SK-N-SH (cell line): ENCODE measurements at regions not wholly inside any gene's neighbourhood (a gene's known extent, or its start where the extent isn't known, plus 50 kb on each side); places are given as distances from the start of the nearest gene placed in this dataset.

ENCODE experiments used
- CTCF ChIA-PET: fragments of 300-600, 350-600 bp; formaldehyde crosslinking; extraction: SDS; loops from one replicate; lab custom pipeline; 2021; lab: Yijun Ruan, JAX
- POLR2A ChIA-PET: fragments of 350-600 bp; sonication (Branson Sonifier 250); formaldehyde crosslinking; extraction: SDS; loops from one replicate; lab custom pipeline; 2020; ENCODE audit warnings: antibody characterized with exemption, inconsistent platforms; lab: Yijun Ruan, JAX
- DNase-seq: peaks from one replicate; pipeline ENCODE4 v3.0.0; 2012
- H2AFZ ChIP-seq: fragments of 200-600 bp; sonication (generic); 2 replicates; pipeline ENCODE4 v1.8.1; 2016; ENCODE audit warnings: antibody characterized with exemption, mild to moderate bottlenecking, low read depth
- H3F3A ChIP-seq: fragments of 200-600 bp; sonication (generic); replicated peaks from 2 replicates; pipeline ENCODE3; 2016; ENCODE audit warnings: antibody characterized with exemption, mild to moderate bottlenecking; ENCODE audit not compliant: insufficient read depth
- H3K27ac ChIP-seq, 2 experiments: fragments of 200-500 bp in 1 of 2; fragments of 200-600 bp in 1 of 2; sonication (Bioruptor generic) in 1 of 2; sonication (generic), shearing (Covaris generic) in 1 of 2; 2 replicates each; pipeline versions ENCODE4 v1.5.1 to v1.6.1; 2014 to 2016; ENCODE audit warnings: low read depth in 2 of 2, inconsistent platforms in 1 of 2, low read length in 1 of 2, mild to moderate bottlenecking in 1 of 2, mixed read lengths in 1 of 2
- H3K27me3 ChIP-seq: fragments of 200-600 bp; sonication (generic), shearing (Covaris generic); 2 replicates; pipeline ENCODE4 v1.6.1; 2016; ENCODE audit warnings: mixed run types; ENCODE audit not compliant: insufficient read depth
- H3K36me3 ChIP-seq, 2 experiments: fragments of 200-500 bp in 1 of 2; fragments of 200-600 bp in 1 of 2; sonication (Bioruptor generic) in 1 of 2; sonication (generic) in 1 of 2; replicated peaks in 1 of 2; 2 replicates each; pipeline versions ENCODE3 to v1.5.1; 2014 to 2016; ENCODE audit warnings: low read length in 1 of 2, mild to moderate bottlenecking in 1 of 2; ENCODE audit not compliant: insufficient read depth in 2 of 2, control insufficient read depth in 1 of 2
- H3K4me1 ChIP-seq, 2 experiments: fragments of 200-500 bp in 1 of 2; fragments of 200-600 bp in 1 of 2; sonication (Bioruptor generic) in 1 of 2; sonication (generic), shearing (Covaris generic) in 1 of 2; 2 replicates each; pipeline versions ENCODE4 v1.5.1 to v1.6.1; 2014 to 2016; ENCODE audit warnings: low read depth in 1 of 2, low read length in 1 of 2, mixed run types in 1 of 2; ENCODE audit not compliant: insufficient read depth in 2 of 2, control insufficient read depth in 1 of 2
- H3K4me2 ChIP-seq: fragments of 200-600 bp; sonication (generic), shearing (Covaris generic); 2 replicates; pipeline ENCODE4 v1.6.1; 2017; ENCODE audit warnings: mixed run types
- H3K4me3 ChIP-seq, 2 experiments: fragments of 200-500 bp in 1 of 2; fragments of 200-600 bp in 1 of 2; sonication (Bioruptor generic) in 1 of 2; sonication (generic), shearing (Covaris generic) in 1 of 2; 2 replicates each; pipeline versions ENCODE4 v1.5.1 to v1.8.1; 2014 to 2016; ENCODE audit warnings: low read depth in 2 of 2, inconsistent platforms in 1 of 2, low read length in 1 of 2, mild to moderate bottlenecking in 1 of 2, mixed read lengths in 1 of 2, moderate library complexity in 1 of 2
- H3K79me2 ChIP-seq: fragments of 200-600 bp; sonication (generic); 2 replicates; pipeline ENCODE4 v1.8.1; 2017; ENCODE audit warnings: mild to moderate bottlenecking; ENCODE audit not compliant: insufficient read depth
- H3K9ac ChIP-seq: fragments of 200-600 bp; sonication (generic); 2 replicates; pipeline ENCODE4 v1.6.1; 2017; ENCODE audit warnings: mixed run types
- H3K9me2 ChIP-seq: fragments of 200-600 bp; sonication (generic); 2 replicates; pipeline ENCODE4 v1.6.1; 2017; ENCODE audit warnings: mixed run types
- H3K9me3 ChIP-seq: fragments of 200-600 bp; sonication (generic); 2 replicates; pipeline ENCODE4 v1.6.1; 2017; ENCODE audit warnings: mixed run types, mild to moderate bottlenecking, moderate library complexity
- H4K20me1 ChIP-seq: fragments of 200-600 bp; sonication (generic); 2 replicates; pipeline ENCODE4 v1.6.1; 2017; ENCODE audit warnings: mild to moderate bottlenecking, mixed run types; ENCODE audit not compliant: insufficient read depth
- CHD2 ChIP-seq: fragments of 150-350 bp; IDR thresholded peaks from 2 replicates; pipeline ENCODE4 v1.6.1; 2018; ENCODE audit warnings: low read length; ENCODE audit not compliant: partially characterized antibody
- EP300 ChIP-seq, 2 experiments: IDR thresholded peaks; 2 replicates each; pipeline versions ENCODE4 v1.4.0 to v1.6.1; 2012; ENCODE audit warnings: borderline replicate concordance in 1 of 2, low read depth in 1 of 2, low read length in 1 of 2
- FOXJ3 ChIP-seq: sonication (generic); formaldehyde crosslinking; IDR thresholded peaks from 2 replicates; pipeline ENCODE4 v1.5.1; 2020; ENCODE audit warnings: mild to moderate bottlenecking, missing genetic modification reagents
- GATA2 ChIP-seq: sonication (generic); formaldehyde crosslinking; IDR thresholded peaks from 2 replicates; pipeline ENCODE4 v1.5.0; 2020; ENCODE audit warnings: mild to moderate bottlenecking, missing genetic modification reagents
- MXI1 ChIP-seq: IDR thresholded peaks from 2 replicates; pipeline ENCODE4 v1.6.1; 2012; ENCODE audit warnings: mild to moderate bottlenecking, low read depth, low read length, improper control_type of control experiment
- NFIC ChIP-seq: IDR thresholded peaks from 2 replicates; pipeline ENCODE4 v1.4.0; 2012; ENCODE audit warnings: borderline replicate concordance
- NRF1 ChIP-seq: IDR thresholded peaks from 2 replicates; pipeline ENCODE4 v1.6.1; 2012; ENCODE audit warnings: low read depth, mild to moderate bottlenecking, low read length
- PBX3 ChIP-seq: IDR thresholded peaks from 2 replicates; pipeline ENCODE4; 2012
- RAD21 ChIP-seq: IDR thresholded peaks from 2 replicates; pipeline ENCODE4 v1.6.1; 2012; ENCODE audit warnings: mild to moderate bottlenecking, low read length
- RCOR1 ChIP-seq: fragments of 150-350 bp; IDR thresholded peaks from 2 replicates; pipeline ENCODE4 v1.6.1; 2017; ENCODE audit warnings: antibody characterized with exemption, low read length
- REST ChIP-seq: IDR thresholded peaks from 2 replicates; pipeline ENCODE4 v1.6.1; 2012; ENCODE audit warnings: mild to moderate bottlenecking, low read depth, low read length, moderate library complexity
- RFX5 ChIP-seq: IDR thresholded peaks from 2 replicates; pipeline ENCODE4 v1.6.1; 2012; ENCODE audit warnings: mild to moderate bottlenecking, improper control_type of control experiment, low read length
- SIN3A ChIP-seq: IDR thresholded peaks from 2 replicates; pipeline ENCODE4 v1.6.1; 2012; ENCODE audit warnings: low read depth, mild to moderate bottlenecking, low read length, moderate library complexity, borderline replicate concordance
- SMC3 ChIP-seq: IDR thresholded peaks from 2 replicates; pipeline ENCODE4 v1.6.1; 2012; ENCODE audit warnings: low read depth, low read length, improper control_type of control experiment
- TCF12 ChIP-seq: IDR thresholded peaks from 2 replicates; pipeline ENCODE4 v1.4.0; 2012
- TEAD4 ChIP-seq: IDR thresholded peaks from 2 replicates; pipeline ENCODE4 v1.4.0; 2012; ENCODE audit warnings: mild to moderate bottlenecking, borderline replicate concordance; ENCODE audit not compliant: insufficient read depth
- YY1 ChIP-seq: IDR thresholded peaks from 2 replicates; pipeline ENCODE4 v1.4.0; 2012; ENCODE audit warnings: low read depth, mild to moderate bottlenecking
- WGBS: methylation state at CpG from one replicate; pipeline ENCODE4 v1.1.6; 2017; ENCODE audit warnings: low lambda C conversion rate; 5-methylcytosine and 5-hydroxymethylcytosine counted together
- TF ChIP-seq, protein P1 (sequence below): IDR thresholded peaks from 2 replicates; pipeline ENCODE4 v1.4.0; 2012; ENCODE audit warnings: low read depth, borderline replicate concordance
- TF ChIP-seq, protein P2 (sequence below): fragments of 200-600 bp; sonication (generic); IDR thresholded peaks from 2 replicates; pipeline ENCODE4 v1.6.1; 2017; ENCODE audit warnings: antibody characterized with exemption, mild to moderate bottlenecking, moderate library complexity
- TF ChIP-seq, protein P3 (sequence below): fragments of 150-350 bp; IDR thresholded peaks from 2 replicates; pipeline ENCODE4 v1.6.1; 2016; ENCODE audit warnings: mild to moderate bottlenecking, low read depth, low read length
- TF ChIP-seq, protein P4 (sequence below): fragments of 150-350 bp; IDR thresholded peaks from 2 replicates; pipeline ENCODE4 v1.6.1; 2017; ENCODE audit warnings: antibody characterized with exemption, low read length, low read depth, borderline replicate concordance

- ChIA-PET POLR2A (no interaction called here), CTCF (interaction anchor here (0.6 to 8.4 kb wide), 38 partner anchors 8 to 540 kb away, joined by 3 to 181 read pairs (median 4); no protein-coding TSS in a partner anchor)
- Histone ChIP-seq H3K4me1 (peaks cover 0 to 14% of the 10 kb centered on the region in 2 experiments; a peak in 2 of 4 replicates), H3K27ac (no peak overlapping the region), H2AFZ (no peak overlapping the region), H3F3A (no peaks in the 10 kb centered on the region), H4K20me1 (no peaks in the 10 kb centered on the region), H3K4me3 (peak overlapping the region in 1 of 2 experiments; percentile 16; a peak in 2 of 4 replicates), H3K4me2 (no peak overlapping the region), H3K9ac (no peak overlapping the region), H3K9me3 (no peaks in the 10 kb centered on the region), H3K9me2 (no peaks in the 10 kb centered on the region), H3K36me3 (no peaks in the 10 kb centered on the region), H3K79me2 (no peaks in the 10 kb centered on the region), H3K27me3 (no peaks in the 10 kb centered on the region)
- WGBS = 72% methylated on average over 5 of the region's 8 CpGs
- peak; percentile 77 for DNase-seq
- TF ChIP-seq, protein P1, sequence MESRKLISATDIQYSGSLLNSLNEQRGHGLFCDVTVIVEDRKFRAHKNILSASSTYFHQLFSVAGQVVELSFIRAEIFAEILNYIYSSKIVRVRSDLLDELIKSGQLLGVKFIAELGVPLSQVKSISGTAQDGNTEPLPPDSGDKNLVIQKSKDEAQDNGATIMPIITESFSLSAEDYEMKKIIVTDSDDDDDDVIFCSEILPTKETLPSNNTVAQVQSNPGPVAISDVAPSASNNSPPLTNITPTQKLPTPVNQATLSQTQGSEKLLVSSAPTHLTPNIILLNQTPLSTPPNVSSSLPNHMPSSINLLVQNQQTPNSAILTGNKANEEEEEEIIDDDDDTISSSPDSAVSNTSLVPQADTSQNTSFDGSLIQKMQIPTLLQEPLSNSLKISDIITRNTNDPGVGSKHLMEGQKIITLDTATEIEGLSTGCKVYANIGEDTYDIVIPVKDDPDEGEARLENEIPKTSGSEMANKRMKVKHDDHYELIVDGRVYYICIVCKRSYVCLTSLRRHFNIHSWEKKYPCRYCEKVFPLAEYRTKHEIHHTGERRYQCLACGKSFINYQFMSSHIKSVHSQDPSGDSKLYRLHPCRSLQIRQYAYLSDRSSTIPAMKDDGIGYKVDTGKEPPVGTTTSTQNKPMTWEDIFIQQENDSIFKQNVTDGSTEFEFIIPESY = no peak
- TF ChIP-seq PBX3 (no peak), SMC3 (peak; percentile 99), RCOR1 (peak; percentile 57; the same call in 1 of the 2 replicates), TCF12 (no peak), SIN3A (no peak), NRF1 (no peak), GATA2 (peak; percentile 81), EP300 (IDR thresholded peaks at IDR 0.05; ENCODE audit: borderline replicate concordance in 1 of 2, low read depth in 1 of 2, low read length in 1 of 2) (no peak), RFX5 (0 out of 2 replicates have a peak, but pooled peaks have one; percentile 32), REST (no peak), MXI1 (no peak), NFIC (no peak), CHD2 (peak; percentile 62), TEAD4 (no peak), FOXJ3 (CRISPR knock-in tag) (no peak), YY1 (no peak), RAD21 (peak; percentile 100)
- TF ChIP-seq, protein P2, sequence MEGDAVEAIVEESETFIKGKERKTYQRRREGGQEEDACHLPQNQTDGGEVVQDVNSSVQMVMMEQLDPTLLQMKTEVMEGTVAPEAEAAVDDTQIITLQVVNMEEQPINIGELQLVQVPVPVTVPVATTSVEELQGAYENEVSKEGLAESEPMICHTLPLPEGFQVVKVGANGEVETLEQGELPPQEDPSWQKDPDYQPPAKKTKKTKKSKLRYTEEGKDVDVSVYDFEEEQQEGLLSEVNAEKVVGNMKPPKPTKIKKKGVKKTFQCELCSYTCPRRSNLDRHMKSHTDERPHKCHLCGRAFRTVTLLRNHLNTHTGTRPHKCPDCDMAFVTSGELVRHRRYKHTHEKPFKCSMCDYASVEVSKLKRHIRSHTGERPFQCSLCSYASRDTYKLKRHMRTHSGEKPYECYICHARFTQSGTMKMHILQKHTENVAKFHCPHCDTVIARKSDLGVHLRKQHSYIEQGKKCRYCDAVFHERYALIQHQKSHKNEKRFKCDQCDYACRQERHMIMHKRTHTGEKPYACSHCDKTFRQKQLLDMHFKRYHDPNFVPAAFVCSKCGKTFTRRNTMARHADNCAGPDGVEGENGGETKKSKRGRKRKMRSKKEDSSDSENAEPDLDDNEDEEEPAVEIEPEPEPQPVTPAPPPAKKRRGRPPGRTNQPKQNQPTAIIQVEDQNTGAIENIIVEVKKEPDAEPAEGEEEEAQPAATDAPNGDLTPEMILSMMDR = peak; percentile 97
- TF ChIP-seq, protein P3, sequence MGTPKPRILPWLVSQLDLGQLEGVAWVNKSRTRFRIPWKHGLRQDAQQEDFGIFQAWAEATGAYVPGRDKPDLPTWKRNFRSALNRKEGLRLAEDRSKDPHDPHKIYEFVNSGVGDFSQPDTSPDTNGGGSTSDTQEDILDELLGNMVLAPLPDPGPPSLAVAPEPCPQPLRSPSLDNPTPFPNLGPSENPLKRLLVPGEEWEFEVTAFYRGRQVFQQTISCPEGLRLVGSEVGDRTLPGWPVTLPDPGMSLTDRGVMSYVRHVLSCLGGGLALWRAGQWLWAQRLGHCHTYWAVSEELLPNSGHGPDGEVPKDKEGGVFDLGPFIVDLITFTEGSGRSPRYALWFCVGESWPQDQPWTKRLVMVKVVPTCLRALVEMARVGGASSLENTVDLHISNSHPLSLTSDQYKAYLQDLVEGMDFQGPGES = no peak
- TF ChIP-seq, protein P4, sequence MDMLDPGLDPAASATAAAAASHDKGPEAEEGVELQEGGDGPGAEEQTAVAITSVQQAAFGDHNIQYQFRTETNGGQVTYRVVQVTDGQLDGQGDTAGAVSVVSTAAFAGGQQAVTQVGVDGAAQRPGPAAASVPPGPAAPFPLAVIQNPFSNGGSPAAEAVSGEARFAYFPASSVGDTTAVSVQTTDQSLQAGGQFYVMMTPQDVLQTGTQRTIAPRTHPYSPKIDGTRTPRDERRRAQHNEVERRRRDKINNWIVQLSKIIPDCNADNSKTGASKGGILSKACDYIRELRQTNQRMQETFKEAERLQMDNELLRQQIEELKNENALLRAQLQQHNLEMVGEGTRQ = no peak
These were observed 65.9 kb upstream of the ZNF92 start for GRCh38 chr7:65307651-65308299.
